Fibroblast of pulmonary artery (primary cell): ENCODE measurements at regions not wholly inside any gene's neighbourhood (a gene's known extent, or its start where the extent isn't known, plus 50 kb on each side); places are given as distances from the start of the nearest gene placed in this dataset.

Experiments used
- DNase-seq: peaks from one replicate; pipeline ENCODE4 v3.0.0-alpha.2; 2010; ENCODE audit warnings: low read depth
- H3K4me3 ChIP-seq: replicated peaks from 2 replicates; pipeline ENCODE4 v1.5.1; 2011; ENCODE audit warnings: low read depth, mild to moderate bottlenecking, control low read depth, low read length, moderate library complexity
- TF ChIP-seq, protein P1 (sequence below): IDR thresholded peaks from 2 replicates; pipeline ENCODE4 v1.5.1; 2011; ENCODE audit warnings: mild to moderate bottlenecking, control low read depth, low read length, inconsistent platforms; ENCODE audit errors: missing control alignments

DNA sequence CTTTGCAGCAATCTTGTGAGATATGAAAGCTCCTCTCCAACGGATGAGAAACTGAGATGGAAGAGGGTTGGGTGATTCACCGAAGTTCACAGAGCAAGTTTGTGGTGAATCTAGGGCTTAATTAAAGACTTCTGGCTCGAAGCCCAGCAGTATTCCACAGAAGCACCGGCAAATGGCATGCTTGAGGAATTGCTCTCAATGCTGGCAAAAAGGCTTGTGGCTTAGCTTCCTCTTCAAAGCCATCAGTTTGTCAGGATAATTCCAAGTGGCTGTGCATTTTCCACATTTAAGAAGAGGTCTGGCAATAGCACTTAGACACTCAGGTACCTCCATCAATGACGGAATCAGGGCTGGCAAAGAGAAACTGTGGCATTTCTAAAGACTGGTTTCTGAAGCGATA, 98.7 kb upstream of the SLC66A3 start:
- DNase-seq = peak; percentile 63
- TF ChIP-seq, protein P1, sequence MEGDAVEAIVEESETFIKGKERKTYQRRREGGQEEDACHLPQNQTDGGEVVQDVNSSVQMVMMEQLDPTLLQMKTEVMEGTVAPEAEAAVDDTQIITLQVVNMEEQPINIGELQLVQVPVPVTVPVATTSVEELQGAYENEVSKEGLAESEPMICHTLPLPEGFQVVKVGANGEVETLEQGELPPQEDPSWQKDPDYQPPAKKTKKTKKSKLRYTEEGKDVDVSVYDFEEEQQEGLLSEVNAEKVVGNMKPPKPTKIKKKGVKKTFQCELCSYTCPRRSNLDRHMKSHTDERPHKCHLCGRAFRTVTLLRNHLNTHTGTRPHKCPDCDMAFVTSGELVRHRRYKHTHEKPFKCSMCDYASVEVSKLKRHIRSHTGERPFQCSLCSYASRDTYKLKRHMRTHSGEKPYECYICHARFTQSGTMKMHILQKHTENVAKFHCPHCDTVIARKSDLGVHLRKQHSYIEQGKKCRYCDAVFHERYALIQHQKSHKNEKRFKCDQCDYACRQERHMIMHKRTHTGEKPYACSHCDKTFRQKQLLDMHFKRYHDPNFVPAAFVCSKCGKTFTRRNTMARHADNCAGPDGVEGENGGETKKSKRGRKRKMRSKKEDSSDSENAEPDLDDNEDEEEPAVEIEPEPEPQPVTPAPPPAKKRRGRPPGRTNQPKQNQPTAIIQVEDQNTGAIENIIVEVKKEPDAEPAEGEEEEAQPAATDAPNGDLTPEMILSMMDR = no peak
- H3K4me3 ChIP-seq = no peak overlapping the region

DNA sequence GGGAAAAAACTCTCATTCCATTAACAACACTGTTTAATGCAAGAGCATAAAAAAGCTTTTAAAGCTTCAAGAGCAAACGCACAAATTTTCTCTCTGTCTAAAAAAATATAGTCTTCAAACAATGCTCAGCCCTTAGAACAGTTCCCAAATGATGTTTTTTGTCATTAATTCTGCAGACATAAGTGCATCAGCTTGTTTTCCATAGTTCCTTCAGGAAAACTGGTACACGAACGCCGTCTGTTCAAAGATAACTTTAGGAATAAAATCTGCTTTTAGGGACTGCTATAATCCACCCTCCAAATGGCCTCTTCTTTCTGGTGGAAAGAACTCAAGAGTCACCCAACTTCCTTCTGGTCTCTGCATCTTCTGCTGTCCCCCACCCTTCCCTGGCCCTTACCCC, 98.2 kb upstream of the SLC66A3 start:
- H3K4me3 ChIP-seq = no peak overlapping the region
- no peak for DNase-seq
- TF ChIP-seq, protein P1 = no peak

DNA sequence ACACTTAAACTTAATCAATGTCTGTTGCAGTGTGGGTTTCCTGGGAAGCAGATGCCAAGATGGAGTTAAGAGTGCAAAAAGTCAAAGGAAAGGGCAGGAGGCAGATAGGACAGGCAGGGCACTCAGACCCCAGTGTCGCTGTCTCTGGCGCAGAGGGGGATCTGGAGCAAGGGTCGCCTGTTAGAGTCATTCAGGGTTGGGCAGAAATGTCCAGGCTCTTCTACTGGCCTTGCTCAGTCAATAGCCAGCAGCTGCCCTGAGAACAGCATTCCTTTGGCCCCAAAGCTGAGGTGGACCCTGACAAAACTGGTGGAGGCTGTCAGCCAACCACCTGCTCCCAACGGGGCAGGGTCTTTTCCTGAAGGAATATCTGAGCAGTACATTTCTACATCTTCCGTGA, 97.1 kb upstream of the SLC66A3 start:
- TF ChIP-seq, protein P1 = no peak
- H3K4me3 ChIP-seq = no peak overlapping the region
- DNase-seq = no peak

DNA sequence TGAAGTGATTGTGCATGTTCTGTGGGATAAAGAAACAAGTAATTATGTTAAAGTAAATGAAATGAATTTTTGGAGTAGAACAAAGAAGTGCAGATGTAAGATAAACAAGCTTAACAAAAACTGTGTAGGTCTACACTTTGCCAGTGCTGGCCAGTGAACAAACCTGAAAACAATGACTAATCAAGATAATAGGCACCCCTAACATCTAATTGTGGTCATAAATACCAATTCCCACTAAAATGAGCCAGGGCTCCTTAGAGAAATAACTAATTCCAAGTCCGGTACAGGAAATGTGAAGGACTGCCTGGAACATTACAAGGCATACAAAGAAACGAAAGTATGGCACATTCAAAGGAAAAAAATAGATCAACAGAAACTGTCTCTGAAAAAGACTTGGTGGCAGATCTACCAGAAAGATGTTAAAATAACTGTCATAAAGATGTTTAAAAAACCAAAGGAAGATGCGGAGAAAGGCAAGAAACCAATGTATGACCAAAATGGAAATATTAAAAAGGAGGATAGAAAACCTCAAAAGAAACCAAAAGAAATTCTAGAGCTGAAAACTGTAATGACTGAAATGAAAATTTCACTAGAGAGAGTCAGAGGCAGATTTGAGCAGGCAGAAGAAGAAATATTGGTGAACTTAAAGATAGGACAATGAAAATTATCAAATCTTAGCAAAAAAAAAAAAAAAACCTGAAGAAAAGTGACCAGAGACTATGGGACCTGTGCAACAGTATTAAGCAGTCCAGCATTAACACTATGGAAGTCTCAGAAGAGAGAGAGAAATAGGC, 94.7 kb upstream of the SLC66A3 start:
- TF ChIP-seq, protein P1 = no peak
- DNase-seq = no peak
- no peak overlapping the region for H3K4me3 ChIP-seq

DNA sequence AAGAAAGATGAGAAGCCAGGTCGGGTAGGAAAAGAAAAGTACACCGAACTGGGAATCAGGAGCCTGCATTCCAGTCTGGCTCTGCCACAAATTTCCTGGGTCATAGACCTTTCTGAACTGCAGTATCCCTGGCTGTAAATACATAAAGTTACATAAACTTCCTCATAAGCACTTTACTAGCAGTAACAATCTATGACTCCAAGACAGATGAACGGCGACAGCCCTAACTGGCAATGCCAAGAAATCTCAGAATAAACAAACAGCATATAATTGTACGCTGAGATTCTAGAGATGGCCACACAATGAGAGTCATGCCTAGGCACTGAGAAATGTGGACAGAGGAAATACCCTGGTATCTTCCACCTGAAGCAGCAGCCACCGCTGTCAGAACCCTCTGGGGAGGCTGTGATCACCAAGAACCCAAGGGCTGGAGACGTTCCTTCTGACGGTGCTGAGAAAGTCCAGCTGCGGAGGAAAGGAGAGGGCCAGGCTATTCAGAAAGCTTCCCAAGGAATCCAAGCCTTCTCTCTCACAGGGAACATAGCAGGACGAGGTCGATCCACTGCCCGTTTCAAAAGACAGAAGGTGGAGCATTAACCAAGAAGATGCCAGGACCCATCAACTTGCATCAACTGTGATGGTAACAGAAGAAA, 89.3 kb upstream of the SLC66A3 start:
- DNase-seq = no peak
- TF ChIP-seq, protein P1 = no peak
- no peak overlapping the region for H3K4me3 ChIP-seq

DNA sequence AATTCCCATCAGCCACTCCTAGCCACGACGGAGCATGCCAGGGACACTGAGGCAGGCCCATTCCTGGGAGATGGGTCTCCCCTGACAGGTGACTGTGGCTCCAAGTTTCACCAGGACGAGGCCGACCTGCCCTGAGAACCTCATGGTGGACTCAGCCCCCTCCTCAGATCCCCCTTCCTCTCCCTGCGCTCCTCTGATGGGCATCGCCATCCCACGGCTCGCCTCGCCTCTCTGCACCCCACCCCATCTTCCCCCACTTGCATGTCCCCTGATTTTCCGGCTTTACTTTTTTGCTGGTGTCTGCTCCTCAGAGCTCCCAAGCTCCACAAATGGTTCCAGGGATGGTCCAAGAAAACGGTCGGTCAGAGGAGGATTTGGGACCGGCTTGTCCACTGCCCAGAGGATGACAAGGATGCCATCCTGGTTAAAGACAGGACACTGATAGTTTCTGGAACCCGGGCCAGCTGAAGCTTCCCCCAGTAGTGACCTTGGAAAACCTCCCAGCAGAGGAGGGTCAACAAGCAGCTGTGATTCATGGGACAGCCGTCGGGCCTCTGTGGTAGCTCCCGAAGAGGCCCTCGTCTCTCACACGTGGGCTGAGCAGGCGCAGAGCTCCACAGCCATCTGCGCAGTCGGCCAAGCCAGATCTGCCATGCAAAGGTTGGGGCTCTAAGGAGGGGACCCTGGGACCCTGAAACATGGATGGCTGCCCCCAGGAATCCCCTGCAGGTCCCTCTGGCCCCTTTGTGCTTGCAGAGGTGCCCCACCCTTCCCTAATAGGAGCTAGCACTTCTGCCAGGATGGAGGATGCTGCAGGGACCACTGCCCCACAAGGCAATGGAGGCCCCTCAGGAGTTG, 87.8 kb upstream of the SLC66A3 start:
- TF ChIP-seq, protein P1 = no peak
- H3K4me3 ChIP-seq = no peak overlapping the region

More for the DNA sequence above, 87.8 kb upstream of the SLC66A3 start:
- no peak for DNase-seq
